SKM-1 treated with dmso at 0.1 percent for 144 hours (cell line): ENCODE measurements at regions not wholly inside any gene's neighbourhood (a gene's known extent, or its start where the extent isn't known, plus 50 kb on each side); places are given as distances from the start of the nearest gene placed in this dataset.
"Not testable (repeated sequence)": the region's sequence is repeated elsewhere in the genome, so short reads cannot be mapped to it uniquely, and the experiment has no call there.

Experiments used
- DNase-seq: peaks from one replicate; lab custom pipeline; 2025; ENCODE audit not compliant: unreplicated experiment; lab: John Stamatoyannopoulos, UW

DNA sequence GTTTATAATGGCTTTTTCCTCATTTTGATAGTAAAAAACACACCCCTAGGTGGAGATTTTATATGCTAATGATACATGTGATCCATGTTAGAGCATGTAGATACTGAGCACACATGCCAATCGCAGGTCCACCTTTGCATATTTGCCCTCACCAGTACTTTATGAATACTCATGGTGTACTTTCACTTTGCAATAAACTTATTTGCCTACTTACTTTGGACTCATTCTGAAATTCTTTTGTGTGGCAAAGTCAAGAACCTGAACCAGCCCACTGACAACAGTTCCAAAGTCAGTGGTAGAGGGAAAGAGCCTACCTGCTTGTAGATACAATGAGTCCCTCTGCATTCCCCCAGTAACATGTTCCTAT, 58.5 kb upstream of the DHRS4 start:
- no peak for DNase-seq

DNA sequence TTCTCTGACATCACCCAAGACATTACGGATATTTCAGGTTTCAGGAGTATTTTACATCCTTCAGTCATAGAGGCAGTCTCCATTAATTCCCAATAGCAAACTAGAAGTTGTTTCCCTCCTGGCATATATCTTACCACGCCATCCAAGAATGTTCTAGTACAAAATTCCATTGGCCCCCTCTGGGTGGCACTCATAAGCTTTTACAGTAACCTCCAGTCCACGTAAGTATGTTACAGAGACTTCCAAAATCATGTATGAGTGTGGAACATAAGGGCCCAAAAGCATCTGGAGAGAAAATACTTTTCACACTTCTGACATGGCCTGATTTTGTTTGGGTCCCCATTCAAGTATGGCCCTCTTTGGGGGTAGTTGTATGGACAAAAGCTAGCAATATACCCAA, 58.1 kb upstream of the DHRS4 start:
- no peak for DNase-seq

DNA sequence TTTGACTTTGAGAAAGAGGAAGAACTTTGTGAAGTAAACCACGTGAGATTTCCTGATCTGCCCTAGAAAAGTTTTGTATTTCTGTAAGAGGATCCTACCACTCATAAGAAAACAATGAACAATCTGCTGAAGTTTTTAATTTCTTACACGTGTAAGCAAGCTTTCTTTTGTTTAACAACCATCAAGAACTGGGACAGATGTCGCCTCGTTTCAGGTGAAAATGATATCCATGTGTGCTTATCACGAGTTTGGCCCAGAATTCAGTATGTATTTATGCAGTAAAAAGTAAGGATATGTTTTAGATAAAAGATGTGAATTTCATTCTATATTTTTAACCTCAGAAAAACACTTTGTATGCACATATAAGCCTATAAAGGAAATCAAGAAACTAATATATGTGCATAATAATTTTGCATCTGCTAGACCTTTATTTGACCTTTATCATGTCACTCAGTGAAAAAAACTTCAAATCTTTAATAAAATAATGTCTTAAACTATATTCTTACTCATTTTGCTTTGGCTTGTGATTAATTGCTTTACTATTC, 56.9 kb upstream of the DHRS4 start:
- DNase-seq: no peak

DNA sequence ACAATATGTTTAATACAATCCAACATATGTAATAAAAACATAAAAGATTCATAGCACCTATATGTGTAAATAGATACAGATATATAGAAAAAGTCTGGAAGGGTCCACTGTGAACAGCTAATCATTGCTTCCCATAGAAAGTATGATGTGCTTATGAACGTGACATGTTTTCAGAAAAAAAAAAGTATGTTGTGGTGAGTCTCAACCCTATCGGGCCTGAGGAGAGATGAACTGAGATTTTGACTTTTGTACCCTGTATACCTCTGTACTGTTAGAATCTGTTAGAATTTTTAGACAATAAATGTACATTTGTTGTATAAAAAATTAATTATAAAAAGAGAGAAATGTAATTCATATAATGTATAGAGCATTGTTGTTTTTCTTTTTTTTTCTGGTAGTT, 56.3 kb upstream of the DHRS4 start:
- not testable (repeated sequence) for DNase-seq

DNA sequence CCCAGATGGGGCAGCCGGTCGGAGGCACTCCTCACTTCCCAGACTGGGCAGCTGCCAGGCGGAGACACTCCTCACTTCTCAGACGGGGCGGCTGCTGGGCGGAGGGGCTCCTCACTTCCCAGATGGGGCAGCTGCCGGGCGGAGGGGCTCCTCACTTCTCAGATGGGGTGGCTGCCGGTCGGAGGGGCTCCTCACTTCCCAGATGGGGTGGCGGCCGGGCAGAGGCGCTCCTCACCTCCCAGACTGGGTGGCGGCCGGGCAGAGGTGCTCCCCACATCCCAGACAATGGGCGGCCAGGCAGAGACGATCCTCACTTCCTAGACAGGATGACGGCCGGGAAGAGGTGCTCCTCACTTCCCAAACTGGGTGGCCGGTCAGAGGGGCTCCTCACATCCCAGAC, 55.2 kb upstream of the DHRS4 start:
- DNase-seq: not testable (repeated sequence)

DNA sequence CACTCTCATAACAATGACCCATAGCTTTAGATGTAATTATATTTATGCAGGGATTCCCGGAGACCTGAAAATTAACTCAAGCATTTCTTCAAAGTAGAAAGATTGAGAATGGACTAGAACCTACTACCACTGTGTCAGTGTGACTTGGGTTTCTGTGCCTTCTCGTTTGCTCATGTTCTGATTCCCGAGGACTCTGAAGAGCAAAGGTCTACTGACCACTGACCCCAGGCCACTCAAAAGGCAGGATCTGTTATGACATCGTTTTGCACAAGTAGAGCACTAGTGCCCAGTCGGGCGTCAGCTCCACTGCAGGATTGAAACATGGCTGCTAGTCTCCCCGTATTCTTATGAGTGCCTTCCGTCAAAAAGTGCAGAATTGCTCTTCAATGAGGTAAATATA, 53.8 kb upstream of the DHRS4 start:
- no peak for DNase-seq

DNA sequence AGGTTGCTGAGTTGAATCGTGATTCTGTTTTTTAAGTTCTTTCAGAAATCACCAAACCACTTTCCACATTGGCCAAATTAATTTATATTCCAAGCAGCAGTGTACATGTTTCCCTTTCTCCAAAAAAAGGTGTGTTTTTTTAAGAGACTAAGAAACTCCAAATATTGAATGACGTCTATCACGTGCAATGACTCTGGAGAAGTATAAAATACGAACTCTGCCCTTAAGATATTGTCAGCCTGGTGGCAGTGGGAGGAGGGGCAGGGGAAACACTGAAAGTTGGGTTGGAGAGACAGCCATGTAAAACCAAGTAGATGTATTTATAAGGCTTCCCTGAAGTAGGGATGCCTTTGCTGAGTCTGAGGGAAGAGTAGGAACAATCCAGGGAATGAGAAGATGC, 50.1 kb upstream of the DHRS4 start:
- DNase-seq: no peak
